ENCODE measurements at regions not wholly inside any gene's neighbourhood (a gene's known extent, or its start where the extent isn't known, plus 50 kb on each side); places are given as distances from the start of the nearest gene placed in this dataset.

GRCh38 chr7:84339306-84339705 lies 144.7 kb upstream of the SEMA3A start:
- TF ChIP-seq POLR2A (IDR thresholded peaks at IDR 0.05) (no peak), CTCF (IDR thresholded peaks at IDR 0.05) (no peak)

Measured in thyroid gland (tissue), 4 donors.